Stomach (tissue), 8 donors: ENCODE measurements at regions not wholly inside any gene's neighbourhood (a gene's known extent, or its start where the extent isn't known, plus 50 kb on each side); places are given as distances from the start of the nearest gene placed in this dataset.

Experiments
- DNase-seq, 2 donors: peaks; one replicate each; pipeline versions ENCODE4 v3.0.0 to v3.0.0-alpha.2; 2013 to 2019
- H3K27ac ChIP-seq, 5 donors: fragments of 200-600 bp in 4 of 5; sonication (generic) in 4 of 5; one replicate each; pipeline ENCODE4 v1.5.1; 2013 to 2019; ENCODE audit warnings: mild to moderate bottlenecking in 1 of 5, moderate library complexity in 1 of 5
- H3K27me3 ChIP-seq, 3 donors: fragments of 200-600 bp; sonication (generic); one replicate each; pipeline ENCODE4 v1.5.1; 2017 to 2019; ENCODE audit warnings: mixed run types in 1 of 3
- H3K36me3 ChIP-seq, 4 donors: fragments of 200-600 bp; sonication (generic); 1 replicate in 3 of 4; 2 replicates in 1 of 4; pipeline ENCODE4 v1.5.1; 2016 to 2019
- H3K4me1 ChIP-seq, 4 donors: fragments of 200-600 bp; sonication (generic); one replicate each; pipeline ENCODE4 v1.5.1; 2016 to 2019
- H3K4me3 ChIP-seq, 4 donors: fragments of 200-600 bp; sonication (generic) in 3 of 4; one replicate each; pipeline ENCODE4 v1.5.1; 2016 to 2019; ENCODE audit warnings: mild to moderate bottlenecking in 1 of 4
- H3K9me3 ChIP-seq, 4 donors: fragments of 200-600 bp; sonication (generic); one replicate each; pipeline ENCODE4 v1.5.1; 2016 to 2019
- EP300 ChIP-seq: sonication (generic); formaldehyde crosslinking; IDR thresholded peaks from one replicate; pipeline ENCODE4 v1.6.1; 2017; ENCODE audit warnings: antibody characterized with exemption
- POLR2A ChIP-seq, 4 donors: fragments of 450-650 bp; IDR thresholded peaks; one replicate each; pipeline ENCODE4 v1.6.1; 2016; ENCODE audit warnings: antibody characterized with exemption in 4 of 4, control low read depth in 2 of 4, mild to moderate bottlenecking in 1 of 4, moderate library complexity in 1 of 4
- POLR2AphosphoS5 ChIP-seq, 3 donors: sonication (generic); formaldehyde crosslinking; IDR thresholded peaks; one replicate each; pipeline ENCODE4 v1.6.1; 2016; ENCODE audit warnings: antibody characterized with exemption in 3 of 3
- WGBS, 5 donors: extraction: QIAGEN DNeasy Blood & Tissue Kit in 3 of 5; methylation state at CpG; one replicate each; pipeline versions ENCODE4 v1.1.5 to v1.1.7; 2013 to 2018; 5-methylcytosine and 5-hydroxymethylcytosine counted together
- intact Hi-C: fragments of 100-400 bp; cut with DNase I; formaldehyde crosslinking; loops from one replicate; pipeline ENCODE4 v1.15.1; 2023; ENCODE audit warnings: low total_unique reads
- TF ChIP-seq, protein P1 (sequence below), 7 experiments: fragments of 450-650 bp in 4 of 7; fragments of 200-600 bp in 3 of 7; sonication (generic) in 3 of 7; IDR thresholded peaks; one replicate each; pipeline ENCODE4 v1.5.1; 2016 to 2019; ENCODE audit warnings: antibody characterized with exemption in 7 of 7, control low read depth in 2 of 7, mild to moderate bottlenecking in 1 of 7
- donor health status: healthy with polysubstance abuse.
- donor health status: Bipolar disorder and iron deficiency.
- donor health status: healthy.

DNA sequence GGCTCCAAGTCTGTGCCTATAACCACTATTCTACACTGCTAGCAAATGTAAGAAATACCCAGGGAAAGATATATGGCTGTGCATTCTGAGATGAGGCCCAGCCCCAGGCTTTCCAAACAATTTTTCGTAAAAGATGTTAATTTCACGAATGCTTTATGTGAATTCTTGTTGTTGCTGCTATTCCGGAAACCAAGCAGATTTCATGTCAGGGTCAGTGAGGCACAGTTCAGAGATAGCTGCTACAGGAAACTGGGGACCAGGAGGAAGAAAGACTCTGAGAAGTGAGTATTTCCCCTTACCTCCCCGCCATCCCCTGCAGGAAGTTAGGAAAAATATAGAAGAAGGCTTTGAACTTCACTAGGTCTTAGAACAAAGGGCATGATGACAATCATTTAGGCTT lies 84.7 kb upstream of the TP53I11 start:
- Histone ChIP-seq H3K27ac (no peak overlapping the region), H3K4me3 (no peak overlapping the region), H3K36me3 (no peaks in the 10 kb centered on the region), H3K9me3 (peaks cover 0 to 18% (median 13%) of the 10 kb centered on the region in 4 donors), H3K27me3 (no peaks in the 10 kb centered on the region), H3K4me1 (no peaks in the 10 kb centered on the region)
- 79 to 89% (median 86%) methylated on average over 4 of the region's 4 CpGs for WGBS, 5 donors
- TF ChIP-seq, protein P1, sequence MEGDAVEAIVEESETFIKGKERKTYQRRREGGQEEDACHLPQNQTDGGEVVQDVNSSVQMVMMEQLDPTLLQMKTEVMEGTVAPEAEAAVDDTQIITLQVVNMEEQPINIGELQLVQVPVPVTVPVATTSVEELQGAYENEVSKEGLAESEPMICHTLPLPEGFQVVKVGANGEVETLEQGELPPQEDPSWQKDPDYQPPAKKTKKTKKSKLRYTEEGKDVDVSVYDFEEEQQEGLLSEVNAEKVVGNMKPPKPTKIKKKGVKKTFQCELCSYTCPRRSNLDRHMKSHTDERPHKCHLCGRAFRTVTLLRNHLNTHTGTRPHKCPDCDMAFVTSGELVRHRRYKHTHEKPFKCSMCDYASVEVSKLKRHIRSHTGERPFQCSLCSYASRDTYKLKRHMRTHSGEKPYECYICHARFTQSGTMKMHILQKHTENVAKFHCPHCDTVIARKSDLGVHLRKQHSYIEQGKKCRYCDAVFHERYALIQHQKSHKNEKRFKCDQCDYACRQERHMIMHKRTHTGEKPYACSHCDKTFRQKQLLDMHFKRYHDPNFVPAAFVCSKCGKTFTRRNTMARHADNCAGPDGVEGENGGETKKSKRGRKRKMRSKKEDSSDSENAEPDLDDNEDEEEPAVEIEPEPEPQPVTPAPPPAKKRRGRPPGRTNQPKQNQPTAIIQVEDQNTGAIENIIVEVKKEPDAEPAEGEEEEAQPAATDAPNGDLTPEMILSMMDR (IDR thresholded peaks at IDR 0.05), result no peak
- no peak for TF ChIP-seq POLR2A (IDR thresholded peaks at IDR 0.05)
- TF ChIP-seq POLR2AphosphoS5 (IDR thresholded peaks at IDR 0.05), result no peak
- no peak for TF ChIP-seq EP300
- no peak for DNase-seq
- intact Hi-C loops, result no loop called here

- Histone ChIP-seq H3K9me3 (peaks cover 0 to 18% (median 13%) of the 10 kb centered on the region in 4 donors), H3K27me3 (no peaks in the 10 kb centered on the region), H3K27ac (no peak overlapping the region), H3K4me1 (no peaks in the 10 kb centered on the region), H3K4me3 (no peak overlapping the region), H3K36me3 (no peaks in the 10 kb centered on the region)
- no peak for DNase-seq
- intact Hi-C loops, result no loop called here
- WGBS, 5 donors, result 75 to 90% (median 86%) methylated on average over 1 to 3 of the region's 3 CpGs
- no peak for TF ChIP-seq POLR2A (IDR thresholded peaks at IDR 0.05)
- no peak for TF ChIP-seq EP300
- TF ChIP-seq, protein P1 (IDR thresholded peaks at IDR 0.05), result no peak
- TF ChIP-seq POLR2AphosphoS5 (IDR thresholded peaks at IDR 0.05), result no peak
Observed at GRCh38 chr11:45036010-45036409, 85.3 kb upstream of the TP53I11 start.

DNA sequence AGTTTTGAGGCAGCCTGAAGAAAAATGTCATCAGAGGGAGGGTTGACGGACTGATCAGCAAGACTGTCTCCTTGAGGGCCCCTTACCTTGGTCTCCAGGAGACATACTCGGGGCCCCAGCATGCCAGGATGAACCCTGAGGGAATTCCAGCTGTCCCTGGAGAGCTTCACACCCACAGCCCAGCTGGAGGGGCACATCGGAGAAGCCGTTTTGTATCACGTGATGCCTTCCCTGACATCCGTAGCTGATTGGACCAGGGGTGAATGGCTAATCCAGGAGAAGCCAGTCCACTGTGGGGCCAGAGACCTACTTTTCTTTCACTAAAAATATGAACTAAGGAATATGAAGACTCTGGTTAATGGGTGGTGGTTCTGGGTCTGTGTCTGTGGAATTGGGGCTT lies 86.0 kb upstream of the TP53I11 start:
- TF ChIP-seq, protein P1 (IDR thresholded peaks at IDR 0.05), result no peak
- TF ChIP-seq POLR2AphosphoS5 (IDR thresholded peaks at IDR 0.05), result no peak
- no peak for TF ChIP-seq POLR2A (IDR thresholded peaks at IDR 0.05)
- TF ChIP-seq EP300, result no peak
- intact Hi-C loops, result no loop called here
- no peak overlapping the region for H3K27ac ChIP-seq
- peaks cover 0 to 18% (median 13%) of the 10 kb centered on the region in 4 donors for H3K9me3 ChIP-seq
- H3K36me3 ChIP-seq, result no peaks in the 10 kb centered on the region
- no peaks in the 10 kb centered on the region for H3K4me1 ChIP-seq
- H3K27me3 ChIP-seq, result peaks cover 0 to 3% (median 0%) of the 10 kb centered on the region in 3 donors
- no peak overlapping the region for H3K4me3 ChIP-seq
- DNase-seq, result no peak
- WGBS, 5 donors, result 59 to 65% (median 61%) methylated on average over 6 of the region's 6 CpGs

DNA sequence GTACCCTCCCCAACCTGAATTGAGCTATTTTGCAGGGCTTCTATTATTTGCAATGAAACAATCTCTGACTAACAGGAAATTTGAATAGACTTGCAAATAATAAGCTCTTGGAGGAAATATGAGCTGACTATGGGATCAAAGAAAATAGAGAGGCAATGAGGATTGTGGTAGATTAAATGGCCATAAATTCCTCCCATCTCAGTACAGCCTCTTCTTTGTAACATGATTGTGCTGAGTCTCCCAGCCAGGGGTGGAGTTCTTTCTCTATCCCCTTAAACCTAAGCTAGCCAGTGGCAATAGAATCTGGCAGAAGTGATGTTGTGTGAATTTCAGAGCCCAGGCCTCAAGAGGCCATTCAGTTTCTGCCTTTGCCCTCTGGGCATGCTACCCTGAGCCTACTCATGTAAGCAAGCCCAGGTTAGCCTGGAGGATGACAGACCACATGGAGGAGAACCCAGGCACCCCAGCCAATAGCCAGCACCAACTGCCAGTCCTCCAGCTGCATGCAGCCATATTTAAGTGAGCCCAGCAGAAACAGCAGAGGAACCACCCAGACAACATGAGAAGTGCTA lies 86.8 kb upstream of the TP53I11 start:
- Histone ChIP-seq H3K27ac (no peak overlapping the region), H3K27me3 (peaks cover 0 to 3% (median 0%) of the 10 kb centered on the region in 3 donors), H3K9me3 (peaks cover 0 to 18% (median 13%) of the 10 kb centered on the region in 4 donors), H3K4me3 (no peak overlapping the region), H3K36me3 (no peaks in the 10 kb centered on the region), H3K4me1 (no peaks in the 10 kb centered on the region)
- no peak for TF ChIP-seq POLR2A (IDR thresholded peaks at IDR 0.05)
- TF ChIP-seq, protein P1 (IDR thresholded peaks at IDR 0.05), result no peak
- no peak for TF ChIP-seq POLR2AphosphoS5 (IDR thresholded peaks at IDR 0.05)
- no peak for TF ChIP-seq EP300
- intact Hi-C loops, result no loop called here
- no peak for DNase-seq
